Stomach (tissue), 8 donors: ENCODE measurements at regions not wholly inside any gene's neighbourhood (a gene's known extent, or its start where the extent isn't known, plus 50 kb on each side); places are given as distances from the start of the nearest gene placed in this dataset.

ENCODE experiments used
- DNase-seq, 2 donors: peaks; one replicate each; pipeline versions ENCODE4 v3.0.0 to v3.0.0-alpha.2; 2013 to 2019
- H3K27ac ChIP-seq, 5 donors: fragments of 200-600 bp in 4 of 5; sonication (generic) in 4 of 5; one replicate each; pipeline ENCODE4 v1.5.1; 2013 to 2019; ENCODE audit warnings: mild to moderate bottlenecking in 1 of 5, moderate library complexity in 1 of 5
- H3K27me3 ChIP-seq, 3 donors: fragments of 200-600 bp; sonication (generic); one replicate each; pipeline ENCODE4 v1.5.1; 2017 to 2019; ENCODE audit warnings: mixed run types in 1 of 3
- H3K36me3 ChIP-seq, 4 donors: fragments of 200-600 bp; sonication (generic); 1 replicate in 3 of 4; 2 replicates in 1 of 4; pipeline ENCODE4 v1.5.1; 2016 to 2019
- H3K4me1 ChIP-seq, 4 donors: fragments of 200-600 bp; sonication (generic); one replicate each; pipeline ENCODE4 v1.5.1; 2016 to 2019
- H3K4me3 ChIP-seq, 4 donors: fragments of 200-600 bp; sonication (generic) in 3 of 4; one replicate each; pipeline ENCODE4 v1.5.1; 2016 to 2019; ENCODE audit warnings: mild to moderate bottlenecking in 1 of 4
- H3K9me3 ChIP-seq, 4 donors: fragments of 200-600 bp; sonication (generic); one replicate each; pipeline ENCODE4 v1.5.1; 2016 to 2019
- EP300 ChIP-seq: sonication (generic); formaldehyde crosslinking; IDR thresholded peaks from one replicate; pipeline ENCODE4 v1.6.1; 2017; ENCODE audit warnings: antibody characterized with exemption
- POLR2A ChIP-seq, 4 donors: fragments of 450-650 bp; IDR thresholded peaks; one replicate each; pipeline ENCODE4 v1.6.1; 2016; ENCODE audit warnings: antibody characterized with exemption in 4 of 4, control low read depth in 2 of 4, mild to moderate bottlenecking in 1 of 4, moderate library complexity in 1 of 4
- POLR2AphosphoS5 ChIP-seq, 3 donors: sonication (generic); formaldehyde crosslinking; IDR thresholded peaks; one replicate each; pipeline ENCODE4 v1.6.1; 2016; ENCODE audit warnings: antibody characterized with exemption in 3 of 3
- WGBS, 5 donors: extraction: QIAGEN DNeasy Blood & Tissue Kit in 3 of 5; methylation state at CpG; one replicate each; pipeline versions ENCODE4 v1.1.5 to v1.1.7; 2013 to 2018; 5-methylcytosine and 5-hydroxymethylcytosine counted together
- intact Hi-C: fragments of 100-400 bp; cut with DNase I; formaldehyde crosslinking; loops from one replicate; pipeline ENCODE4 v1.15.1; 2023; ENCODE audit warnings: low total_unique reads
- TF ChIP-seq, protein P1 (sequence below), 7 experiments: fragments of 450-650 bp in 4 of 7; fragments of 200-600 bp in 3 of 7; sonication (generic) in 3 of 7; IDR thresholded peaks; one replicate each; pipeline ENCODE4 v1.5.1; 2016 to 2019; ENCODE audit warnings: antibody characterized with exemption in 7 of 7, control low read depth in 2 of 7, mild to moderate bottlenecking in 1 of 7
- donor health status: healthy with polysubstance abuse.
- donor health status: Bipolar disorder and iron deficiency.
- donor health status: healthy.

DNA sequence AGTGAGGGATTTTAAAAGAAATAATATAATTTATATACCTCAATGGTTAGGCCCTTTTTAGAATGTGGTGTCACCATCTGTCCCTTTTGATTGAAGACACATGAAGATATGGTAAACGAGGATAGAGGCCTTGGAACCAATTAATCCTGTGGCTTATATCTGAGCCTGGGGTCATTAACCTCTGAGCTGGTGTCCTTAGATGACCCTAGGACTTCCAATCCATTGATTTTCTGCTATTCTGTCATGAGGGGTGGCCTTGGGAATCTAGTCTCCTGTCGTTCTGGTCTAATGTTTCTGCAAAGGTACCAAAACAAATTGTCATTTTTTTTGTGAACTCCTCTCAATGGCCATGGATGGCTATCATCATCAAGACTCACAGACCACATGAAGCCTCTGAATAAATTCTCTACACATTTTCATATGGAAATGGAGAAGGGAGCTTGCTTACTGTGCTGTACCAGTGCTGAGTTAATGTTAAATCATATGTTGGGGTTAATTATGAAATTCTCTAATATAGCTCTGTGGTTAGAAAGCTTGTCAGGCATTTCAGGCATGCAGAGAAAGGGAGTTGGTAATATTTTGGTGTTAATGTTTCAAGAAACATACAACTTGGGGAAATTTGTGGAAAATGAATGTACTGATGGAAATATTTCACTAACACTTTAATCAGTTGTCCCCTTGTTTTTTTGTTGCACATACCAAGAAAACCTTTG, 204.2 kb upstream of the IL15 start:
- TF ChIP-seq EP300 (no peak), POLR2A (IDR thresholded peaks at IDR 0.05) (no peak), POLR2AphosphoS5 (IDR thresholded peaks at IDR 0.05) (no peak)
- TF ChIP-seq, protein P1, sequence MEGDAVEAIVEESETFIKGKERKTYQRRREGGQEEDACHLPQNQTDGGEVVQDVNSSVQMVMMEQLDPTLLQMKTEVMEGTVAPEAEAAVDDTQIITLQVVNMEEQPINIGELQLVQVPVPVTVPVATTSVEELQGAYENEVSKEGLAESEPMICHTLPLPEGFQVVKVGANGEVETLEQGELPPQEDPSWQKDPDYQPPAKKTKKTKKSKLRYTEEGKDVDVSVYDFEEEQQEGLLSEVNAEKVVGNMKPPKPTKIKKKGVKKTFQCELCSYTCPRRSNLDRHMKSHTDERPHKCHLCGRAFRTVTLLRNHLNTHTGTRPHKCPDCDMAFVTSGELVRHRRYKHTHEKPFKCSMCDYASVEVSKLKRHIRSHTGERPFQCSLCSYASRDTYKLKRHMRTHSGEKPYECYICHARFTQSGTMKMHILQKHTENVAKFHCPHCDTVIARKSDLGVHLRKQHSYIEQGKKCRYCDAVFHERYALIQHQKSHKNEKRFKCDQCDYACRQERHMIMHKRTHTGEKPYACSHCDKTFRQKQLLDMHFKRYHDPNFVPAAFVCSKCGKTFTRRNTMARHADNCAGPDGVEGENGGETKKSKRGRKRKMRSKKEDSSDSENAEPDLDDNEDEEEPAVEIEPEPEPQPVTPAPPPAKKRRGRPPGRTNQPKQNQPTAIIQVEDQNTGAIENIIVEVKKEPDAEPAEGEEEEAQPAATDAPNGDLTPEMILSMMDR (IDR thresholded peaks at IDR 0.05), result no peak
- intact Hi-C loops, result no loop called here
- no peak overlapping the region for H3K27ac ChIP-seq
- no peak for DNase-seq
- WGBS, 5 donors, result 34 to 53% (median 37%) methylated on average over 2 of the region's 2 CpGs
- H3K4me3 ChIP-seq, result no peak overlapping the region
- H3K27me3 ChIP-seq, result no peaks in the 10 kb centered on the region
- H3K4me1 ChIP-seq, result no peaks in the 10 kb centered on the region
- no peaks in the 10 kb centered on the region for H3K36me3 ChIP-seq
- H3K9me3 ChIP-seq, result no peaks in the 10 kb centered on the region

DNA sequence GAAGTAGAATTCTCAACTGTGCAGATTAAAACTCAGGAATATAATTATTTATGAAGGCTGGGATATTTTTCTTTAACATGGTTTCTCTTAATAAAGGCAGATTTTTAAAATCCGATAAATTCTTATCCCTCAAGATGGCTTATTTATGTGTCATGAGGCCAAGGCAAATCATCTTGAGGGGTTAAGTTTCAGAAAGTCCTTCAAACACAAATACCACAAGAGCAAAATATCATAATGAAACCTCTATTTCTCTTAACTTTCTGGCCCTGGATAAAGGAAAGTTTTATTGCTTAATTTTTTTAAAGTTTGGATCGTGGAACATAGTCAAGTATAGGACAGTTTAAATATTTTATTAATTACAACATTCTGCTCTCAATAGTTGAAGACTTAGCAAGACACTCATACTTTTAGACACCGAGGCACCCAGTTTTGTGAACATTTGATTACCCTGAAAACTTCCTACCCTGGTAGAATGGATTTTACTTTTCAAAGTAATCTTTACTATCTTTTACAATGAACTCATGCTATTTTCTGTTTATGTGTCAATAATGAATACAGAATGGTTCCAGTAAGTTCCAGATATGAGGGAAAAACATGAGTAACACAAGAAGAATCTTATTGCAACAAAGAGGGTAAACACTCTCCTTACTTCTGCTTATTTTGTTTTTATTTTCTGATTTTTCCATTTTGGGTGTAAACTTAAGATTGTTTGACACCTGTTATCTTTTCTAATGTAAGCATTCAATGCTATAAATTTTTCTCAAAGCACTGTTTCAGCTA, 200.7 kb upstream of the IL15 start:
- Histone ChIP-seq H3K36me3 (no peaks in the 10 kb centered on the region), H3K27me3 (no peaks in the 10 kb centered on the region), H3K27ac (no peak overlapping the region), H3K9me3 (no peaks in the 10 kb centered on the region), H3K4me3 (no peak overlapping the region), H3K4me1 (no peaks in the 10 kb centered on the region)
- 69 to 78% (median 75%) methylated on average over 3 of the region's 3 CpGs for WGBS, 5 donors
- intact Hi-C loops, result no loop called here
- no peak for TF ChIP-seq POLR2A (IDR thresholded peaks at IDR 0.05)
- no peak for TF ChIP-seq POLR2AphosphoS5 (IDR thresholded peaks at IDR 0.05)
- TF ChIP-seq, protein P1 (IDR thresholded peaks at IDR 0.05), result no peak
- no peak for TF ChIP-seq EP300
- DNase-seq, result no peak

DNA sequence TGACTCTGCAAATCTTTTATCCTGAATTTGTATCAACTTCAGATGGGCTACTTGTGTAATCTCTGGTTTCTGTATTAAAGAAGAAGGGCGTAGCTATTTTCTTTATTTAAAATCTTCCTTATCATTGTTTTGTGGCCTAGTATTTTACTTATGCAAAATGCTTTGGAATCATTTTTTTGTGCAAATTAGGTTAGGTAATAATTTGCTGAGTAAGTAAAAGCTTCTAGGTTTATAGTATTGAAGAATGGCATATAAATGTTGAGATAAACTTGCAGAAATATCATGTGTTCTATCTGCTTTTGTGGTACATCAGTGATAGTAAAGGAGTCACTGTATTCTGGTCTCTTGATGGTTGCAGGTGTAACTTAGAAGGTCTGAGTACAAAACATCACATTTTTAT, 197.2 kb upstream of the IL15 start:
- intact Hi-C loops, result no loop called here
- TF ChIP-seq EP300, result no peak
- TF ChIP-seq POLR2A (IDR thresholded peaks at IDR 0.05), result no peak
- TF ChIP-seq, protein P1 (IDR thresholded peaks at IDR 0.05), result no peak
- TF ChIP-seq POLR2AphosphoS5 (IDR thresholded peaks at IDR 0.05), result no peak
- Histone ChIP-seq H3K27ac (no peak overlapping the region), H3K27me3 (no peaks in the 10 kb centered on the region), H3K9me3 (no peaks in the 10 kb centered on the region), H3K4me1 (no peaks in the 10 kb centered on the region), H3K36me3 (no peaks in the 10 kb centered on the region), H3K4me3 (no peak overlapping the region)
- DNase-seq, result no peak
- 70 to 85% (median 76%) methylated on average over 1 of the region's 1 CpG for WGBS, 5 donors

DNA sequence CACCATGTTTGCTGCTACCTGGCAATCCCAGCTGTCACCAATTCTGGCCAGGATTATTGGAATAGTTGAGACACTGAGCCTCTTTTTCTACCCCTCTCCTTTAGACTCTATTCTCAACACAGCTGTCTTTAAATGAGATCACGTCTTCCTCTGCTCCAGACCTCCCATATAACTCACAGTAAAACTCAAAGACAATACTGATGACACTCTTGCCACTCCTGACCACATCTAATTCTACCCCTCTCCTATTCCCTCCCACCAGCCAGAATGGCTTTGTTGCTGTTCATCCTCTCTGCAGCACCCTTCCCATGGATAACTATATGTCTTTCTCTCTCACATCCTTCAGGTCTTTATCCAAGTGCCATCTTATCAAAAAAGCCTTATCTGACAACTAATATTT, 188.6 kb upstream of the IL15 start:
- H3K27me3 ChIP-seq, result no peaks in the 10 kb centered on the region
- no peak for DNase-seq
- H3K27ac ChIP-seq, result no peak overlapping the region
- TF ChIP-seq, protein P1 (IDR thresholded peaks at IDR 0.05), result no peak
- TF ChIP-seq POLR2A (IDR thresholded peaks at IDR 0.05) (no peak), EP300 (no peak), POLR2AphosphoS5 (IDR thresholded peaks at IDR 0.05) (no peak)
- intact Hi-C loops, result no loop called here
- H3K4me1 ChIP-seq, result no peaks in the 10 kb centered on the region
- no peak overlapping the region for H3K4me3 ChIP-seq
- WGBS, 5 donors, result 54 to 86% (median 62%) methylated on average over 1 of the region's 1 CpG
- no peaks in the 10 kb centered on the region for H3K36me3 ChIP-seq
- H3K9me3 ChIP-seq, result no peaks in the 10 kb centered on the region
